ENCODE measurements at regions not wholly inside any gene's neighbourhood (a gene's known extent, or its start where the extent isn't known, plus 50 kb on each side); places are given as distances from the start of the nearest gene placed in this dataset.

DNA sequence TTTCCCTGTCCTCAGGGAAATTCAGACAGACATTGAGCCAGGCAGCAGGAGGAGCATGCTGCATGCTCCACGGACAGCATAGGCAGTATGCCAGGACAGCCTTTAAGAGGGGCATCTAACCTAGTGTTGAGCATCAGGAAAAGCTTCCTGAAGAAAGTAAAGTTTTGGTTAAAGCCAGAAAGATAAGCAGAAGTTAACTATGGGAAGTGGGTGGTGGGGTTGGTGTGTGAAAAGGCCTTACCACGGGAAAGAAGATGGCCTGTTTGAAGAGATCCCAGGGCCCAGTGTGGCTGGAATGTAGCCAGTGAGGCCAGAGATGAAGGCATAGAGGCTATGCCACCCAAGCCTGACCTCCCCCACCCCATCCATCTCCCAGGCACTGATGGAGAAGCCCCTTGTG lies 102.4 kb upstream of the PLXNA4 start:
- H3K27me3 ChIP-seq (ENCODE audit: control insufficient read depth in 4 of 4, insufficient read depth in 4 of 4, low read length in 3 of 4): no peaks in the 10 kb centered on the region
- WGBS: 68% methylated on average over 2 of the region's 2 CpGs
- no peak overlapping the region for H3K27ac ChIP-seq (ENCODE audit: low read depth in 1 of 2, low read length in 2 of 2)
- no peaks in the 10 kb centered on the region for H3K9me3 ChIP-seq (ENCODE audit: control insufficient read depth in 4 of 4, low read length in 3 of 4)
- H3K9ac ChIP-seq (ENCODE audit: low read depth in 1 of 2, low read length in 2 of 2): no peak overlapping the region
- H3K4me3 ChIP-seq (ENCODE audit: low read depth in 1 of 3, low read length in 3 of 3): no peak overlapping the region
- TF ChIP-seq, protein P1, sequence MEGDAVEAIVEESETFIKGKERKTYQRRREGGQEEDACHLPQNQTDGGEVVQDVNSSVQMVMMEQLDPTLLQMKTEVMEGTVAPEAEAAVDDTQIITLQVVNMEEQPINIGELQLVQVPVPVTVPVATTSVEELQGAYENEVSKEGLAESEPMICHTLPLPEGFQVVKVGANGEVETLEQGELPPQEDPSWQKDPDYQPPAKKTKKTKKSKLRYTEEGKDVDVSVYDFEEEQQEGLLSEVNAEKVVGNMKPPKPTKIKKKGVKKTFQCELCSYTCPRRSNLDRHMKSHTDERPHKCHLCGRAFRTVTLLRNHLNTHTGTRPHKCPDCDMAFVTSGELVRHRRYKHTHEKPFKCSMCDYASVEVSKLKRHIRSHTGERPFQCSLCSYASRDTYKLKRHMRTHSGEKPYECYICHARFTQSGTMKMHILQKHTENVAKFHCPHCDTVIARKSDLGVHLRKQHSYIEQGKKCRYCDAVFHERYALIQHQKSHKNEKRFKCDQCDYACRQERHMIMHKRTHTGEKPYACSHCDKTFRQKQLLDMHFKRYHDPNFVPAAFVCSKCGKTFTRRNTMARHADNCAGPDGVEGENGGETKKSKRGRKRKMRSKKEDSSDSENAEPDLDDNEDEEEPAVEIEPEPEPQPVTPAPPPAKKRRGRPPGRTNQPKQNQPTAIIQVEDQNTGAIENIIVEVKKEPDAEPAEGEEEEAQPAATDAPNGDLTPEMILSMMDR (IDR thresholded peaks at IDR 0.05; ENCODE audit: low read depth, low read length, missing input control): no peak
- no peaks in the 10 kb centered on the region for H3K36me3 ChIP-seq (ENCODE audit: control insufficient read depth in 4 of 4, insufficient read depth in 3 of 4, low read depth in 1 of 4, low read length in 3 of 4)
- DNase-seq (ENCODE audit: low spot score): no peak
- H3K4me1 ChIP-seq (ENCODE audit: control insufficient read depth in 4 of 4, insufficient read depth in 4 of 4, low read length in 3 of 4): no peaks in the 10 kb centered on the region

DNA sequence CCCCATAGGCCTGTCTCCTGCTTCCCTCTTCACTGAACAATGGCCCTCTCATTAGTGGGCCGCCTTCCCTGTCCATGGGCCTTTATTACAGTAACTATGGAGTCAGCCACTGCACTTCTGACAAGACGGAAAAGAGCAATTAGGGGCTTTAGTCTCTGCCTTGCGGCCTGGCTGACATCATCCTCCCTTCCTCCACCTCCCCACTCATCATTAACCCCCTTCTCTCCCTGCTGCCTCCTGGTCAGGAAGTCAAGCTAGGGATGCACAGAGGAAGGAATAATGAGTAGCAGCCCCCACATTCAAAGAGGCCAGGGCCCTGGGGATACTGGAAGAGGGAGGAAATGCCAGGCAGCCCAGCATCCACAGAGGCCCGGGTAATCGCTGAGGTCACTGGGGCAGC lies 101.6 kb upstream of the PLXNA4 start:
- no peak overlapping the region for H3K27ac ChIP-seq (ENCODE audit: low read depth in 1 of 2, low read length in 2 of 2)
- H3K9ac ChIP-seq (ENCODE audit: low read depth in 1 of 2, low read length in 2 of 2): no peak overlapping the region
- H3K4me3 ChIP-seq (ENCODE audit: low read depth in 1 of 3, low read length in 3 of 3): no peak overlapping the region
- WGBS: 85% methylated on average over 5 of the region's 5 CpGs
- TF ChIP-seq SP1 (IDR thresholded peaks at IDR 0.05): no peak
- TF ChIP-seq, protein P2, sequence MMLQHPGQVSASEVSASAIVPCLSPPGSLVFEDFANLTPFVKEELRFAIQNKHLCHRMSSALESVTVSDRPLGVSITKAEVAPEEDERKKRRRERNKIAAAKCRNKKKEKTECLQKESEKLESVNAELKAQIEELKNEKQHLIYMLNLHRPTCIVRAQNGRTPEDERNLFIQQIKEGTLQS (IDR thresholded peaks at IDR 0.05): no peak
- TF ChIP-seq RXRA (IDR thresholded peaks at IDR 0.05): no peak
- no peak for TF ChIP-seq RAD21 (IDR thresholded peaks at IDR 0.05)
- TF ChIP-seq ZBTB33 (IDR thresholded peaks at IDR 0.05): no peak
- TF ChIP-seq TAF1 (conservative IDR thresholded peaks at IDR 0.05): no peak
- no peak for TF ChIP-seq EGR1 (IDR thresholded peaks at IDR 0.05; ENCODE audit: low read depth in 2 of 2)
- TF ChIP-seq, protein P1 (IDR thresholded peaks at IDR 0.05; ENCODE audit: low read depth, low read length, missing input control): no peak
- no peak for TF ChIP-seq NR2F2 (IDR thresholded peaks at IDR 0.05)
- TF ChIP-seq FOXA1 (IDR thresholded peaks at IDR 0.05): no peak
- TF ChIP-seq FOXA2 (IDR thresholded peaks at IDR 0.05): no peak
- no peak for TF ChIP-seq YY1 (IDR thresholded peaks at IDR 0.05)
- TF ChIP-seq HNF4A (conservative IDR thresholded peaks at IDR 0.05): no peak
- TF ChIP-seq GABPA (IDR thresholded peaks at IDR 0.05 in 1 of 2, conservative IDR thresholded peaks at IDR 0.05 in 1 of 2): no peak
- TF ChIP-seq, protein P3, sequence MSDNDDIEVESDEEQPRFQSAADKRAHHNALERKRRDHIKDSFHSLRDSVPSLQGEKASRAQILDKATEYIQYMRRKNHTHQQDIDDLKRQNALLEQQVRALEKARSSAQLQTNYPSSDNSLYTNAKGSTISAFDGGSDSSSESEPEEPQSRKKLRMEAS (IDR thresholded peaks at IDR 0.05): no peak
- TF ChIP-seq JUND (IDR thresholded peaks at IDR 0.05): no peak
- TF ChIP-seq REST (IDR thresholded peaks at IDR 0.05): no peak
- TF ChIP-seq HNF4G (IDR thresholded peaks at IDR 0.05): no peak
- no peaks in the 10 kb centered on the region for H3K4me1 ChIP-seq (ENCODE audit: control insufficient read depth in 4 of 4, insufficient read depth in 4 of 4, low read length in 3 of 4)
- H3K27me3 ChIP-seq (ENCODE audit: control insufficient read depth in 4 of 4, insufficient read depth in 4 of 4, low read length in 3 of 4): no peaks in the 10 kb centered on the region
- DNase-seq (ENCODE audit: low spot score): no peak
- no peaks in the 10 kb centered on the region for H3K36me3 ChIP-seq (ENCODE audit: control insufficient read depth in 4 of 4, insufficient read depth in 3 of 4, low read depth in 1 of 4, low read length in 3 of 4)
- H3K9me3 ChIP-seq (ENCODE audit: control insufficient read depth in 4 of 4, low read length in 3 of 4): no peaks in the 10 kb centered on the region
